ENCODE measurements at regions not wholly inside any gene's neighbourhood (a gene's known extent, or its start where the extent isn't known, plus 50 kb on each side); places are given as distances from the start of the nearest gene placed in this dataset.
A peak's percentile ranks its signal among the peaks of the same experiment; 100 is the strongest.
"Not testable (repeated sequence)": the region's sequence is repeated elsewhere in the genome, so short reads cannot be mapped to it uniquely, and the experiment has no call there.

- DNase-seq (ENCODE audit: low read depth) = no peak
Measured at GRCh38 chr6:16950302-16950701, 151.5 kb upstream of the STMND1 start.

- DNase-seq (ENCODE audit: low read depth) = no peak
Measured at GRCh38 chr6:16949716-16950115, 152.1 kb upstream of the STMND1 start.

- no peak for DNase-seq (ENCODE audit: low read depth)
Measured at GRCh38 chr6:16948396-16948795, 153.5 kb upstream of the STMND1 start.

GRCh38 chr6:16947375-16948015 lies 154.4 kb upstream of the STMND1 start:
- DNase-seq (ENCODE audit: low read depth) = peak; percentile 90

- no peak for DNase-seq (ENCODE audit: low read depth)
Measured at GRCh38 chr6:16944596-16944995, 157.3 kb upstream of the STMND1 start.

- no peak for DNase-seq (ENCODE audit: low read depth)
Measured at GRCh38 chr6:16939839-16940238, 162.0 kb upstream of the STMND1 start.

GRCh38 chr6:16939351-16939750 lies 162.5 kb upstream of the STMND1 start:
- DNase-seq (ENCODE audit: low read depth) = no peak

- DNase-seq (ENCODE audit: low read depth) = no peak
Measured at GRCh38 chr6:16936893-16937292, 165.0 kb upstream of the STMND1 start.

- DNase-seq (ENCODE audit: low read depth) = no peak
Measured at GRCh38 chr6:16933961-16934360, 167.9 kb upstream of the STMND1 start.

- DNase-seq (ENCODE audit: low read depth) = no peak
Measured at GRCh38 chr6:16933532-16933931, 168.3 kb upstream of the STMND1 start.

GRCh38 chr6:16932920-16933319 lies 168.9 kb upstream of the STMND1 start:
- no peak for DNase-seq (ENCODE audit: low read depth)

GRCh38 chr6:16931079-16931478 lies 169.8 kb upstream of the ATXN1 start:
- DNase-seq (ENCODE audit: low read depth) = not testable (repeated sequence)

- no peak for DNase-seq (ENCODE audit: low read depth)
Measured at GRCh38 chr6:16930432-16930831, 169.2 kb upstream of the ATXN1 start.

GRCh38 chr6:16929809-16930208 lies 168.5 kb upstream of the ATXN1 start:
- peak; percentile 87 for DNase-seq (ENCODE audit: low read depth)

- DNase-seq (ENCODE audit: low read depth) = no peak
Measured at GRCh38 chr6:16928387-16928786, 167.1 kb upstream of the ATXN1 start.

- no peak for DNase-seq (ENCODE audit: low read depth)
Measured at GRCh38 chr6:16927205-16927604, 165.9 kb upstream of the ATXN1 start.

- no peak for DNase-seq (ENCODE audit: low read depth)
Measured at GRCh38 chr6:16925461-16925860, 164.2 kb upstream of the ATXN1 start.

GRCh38 chr6:16922282-16922681 lies 161.0 kb upstream of the ATXN1 start:
- no peak for DNase-seq (ENCODE audit: low read depth)

GRCh38 chr6:16921399-16922110 lies 160.3 kb upstream of the ATXN1 start:
- no peak for DNase-seq (ENCODE audit: low read depth)

- no peak for DNase-seq (ENCODE audit: low read depth)
Measured at GRCh38 chr6:16918586-16918985, 157.3 kb upstream of the ATXN1 start.

- no peak for DNase-seq (ENCODE audit: low read depth)
Measured at GRCh38 chr6:16914184-16914583, 152.9 kb upstream of the ATXN1 start.

GRCh38 chr6:16912756-16913155 lies 151.5 kb upstream of the ATXN1 start:
- DNase-seq (ENCODE audit: low read depth) = no peak

GRCh38 chr6:16911088-16911487 lies 149.8 kb upstream of the ATXN1 start:
- no peak for DNase-seq (ENCODE audit: low read depth)
